ENCODE measurements at regions not wholly inside any gene's neighbourhood (a gene's known extent, or its start where the extent isn't known, plus 50 kb on each side); places are given as distances from the start of the nearest gene placed in this dataset.
"Not testable (repeated sequence)": the region's sequence is repeated elsewhere in the genome, so short reads cannot be mapped to it uniquely, and the experiment has no call there.

- not testable (repeated sequence) for H3K9me3 ChIP-seq (replicated peaks); H3K4me3 ChIP-seq; H3K27ac ChIP-seq (replicated peaks); H3K4me1 ChIP-seq; DNase-seq; H3K36me3 ChIP-seq
- intact Hi-C loops (cut with micrococcal nuclease) = loop anchor here (5.0 kb wide), 1 partner anchor 124 kb away; no protein-coding TSS in a partner anchor
- H3K27me3 ChIP-seq (ENCODE audit: low read depth) = peaks cover 84% of the 10 kb centered on the region
Measured at GRCh38 chr6:27773542-27774263, 138.5 kb downstream of the OR2B2 start.

- Histone ChIP-seq H3K27me3 (ENCODE audit: low read depth) (peaks cover 89% of the 10 kb centered on the region), H3K4me3 (no peak overlapping the region), H3K4me1 (peaks cover 4% of the 10 kb centered on the region), H3K27ac (replicated peaks) (no peak overlapping the region), H3K36me3 (no peaks in the 10 kb centered on the region), H3K9me3 (replicated peaks) (no peaks in the 10 kb centered on the region)
- peak; percentile 84 for DNase-seq
- peak; percentile 96 for TF ChIP-seq CTCF (IDR thresholded peaks at IDR 0.05; ENCODE audit: borderline replicate concordance)
- intact Hi-C loops (cut with micrococcal nuclease) = loop anchor here (5.0 kb wide), 1 partner anchor 125 kb away; no protein-coding TSS in a partner anchor
Measured at GRCh38 chr6:27772261-27773001, 139.8 kb downstream of the OR2B2 start.

- Histone ChIP-seq H3K27me3 (ENCODE audit: low read depth) (peaks cover 88% of the 10 kb centered on the region), H3K9me3 (replicated peaks) (no peaks in the 10 kb centered on the region), H3K4me1 (peaks cover 4% of the 10 kb centered on the region), H3K4me3 (no peak overlapping the region), H3K27ac (replicated peaks) (no peak overlapping the region), H3K36me3 (no peaks in the 10 kb centered on the region)
- intact Hi-C loops (cut with micrococcal nuclease) = loop anchor here (5.0 kb wide), 1 partner anchor 126 kb away; no protein-coding TSS in a partner anchor
- TF ChIP-seq CTCF (IDR thresholded peaks at IDR 0.05; ENCODE audit: borderline replicate concordance) = no peak
- no peak for DNase-seq
Measured at GRCh38 chr6:27771235-27771634, 141.0 kb downstream of the OR2B2 start.

- TF ChIP-seq CTCF (IDR thresholded peaks at IDR 0.05; ENCODE audit: borderline replicate concordance) = no peak
- Histone ChIP-seq H3K9me3 (replicated peaks) (no peaks in the 10 kb centered on the region), H3K4me3 (no peak overlapping the region), H3K4me1 (peaks cover 4% of the 10 kb centered on the region), H3K27me3 (ENCODE audit: low read depth) (peaks cover 88% of the 10 kb centered on the region), H3K27ac (replicated peaks) (no peak overlapping the region), H3K36me3 (no peaks in the 10 kb centered on the region)
- no peak for DNase-seq
- intact Hi-C loops (cut with micrococcal nuclease) = loop anchor here (5.0 kb wide), 1 partner anchor 127 kb away; no protein-coding TSS in a partner anchor
Measured at GRCh38 chr6:27770724-27771123, 141.5 kb downstream of the OR2B2 start.

- Histone ChIP-seq H3K27me3 (ENCODE audit: low read depth) (peaks cover 93% of the 10 kb centered on the region), H3K4me1 (peaks cover 4% of the 10 kb centered on the region), H3K27ac (replicated peaks) (no peak overlapping the region), H3K9me3 (replicated peaks) (no peaks in the 10 kb centered on the region), H3K36me3 (no peaks in the 10 kb centered on the region), H3K4me3 (no peak overlapping the region)
- no peak for DNase-seq
- intact Hi-C loops (cut with micrococcal nuclease) = no loop called here
- TF ChIP-seq CTCF (IDR thresholded peaks at IDR 0.05; ENCODE audit: borderline replicate concordance) = no peak
Measured at GRCh38 chr6:27768556-27768955, 143.6 kb downstream of the OR2B2 start.

- H3K27ac ChIP-seq (replicated peaks) = no peak overlapping the region
- H3K36me3 ChIP-seq = no peaks in the 10 kb centered on the region
- DNase-seq = no peak
- H3K4me1 ChIP-seq = peaks cover 4% of the 10 kb centered on the region
- intact Hi-C loops (cut with micrococcal nuclease) = no loop called here
- no peaks in the 10 kb centered on the region for H3K9me3 ChIP-seq (replicated peaks)
- H3K27me3 ChIP-seq (ENCODE audit: low read depth) = peaks cover 94% of the 10 kb centered on the region
- TF ChIP-seq CTCF (IDR thresholded peaks at IDR 0.05; ENCODE audit: borderline replicate concordance) = no peak
- no peak overlapping the region for H3K4me3 ChIP-seq
Measured at GRCh38 chr6:27767851-27768250, 144.3 kb downstream of the OR2B2 start.
